NB4 (cell line): ENCODE measurements at regions not wholly inside any gene's neighbourhood (a gene's known extent, or its start where the extent isn't known, plus 50 kb on each side); places are given as distances from the start of the nearest gene placed in this dataset.

Experiments
- DNase-seq: peaks from one replicate; pipeline ENCODE4 v3.0.0; 2010; ENCODE audit warnings: low read depth
- H3K4me3 ChIP-seq: one replicate; pipeline ENCODE4 v1.5.1; 2011; ENCODE audit warnings: mild to moderate bottlenecking, low read depth, low read length, moderate library complexity
- MYC ChIP-seq: IDR thresholded peaks from 2 replicates; pipeline ENCODE4 v1.6.1; 2011; ENCODE audit warnings: low read depth, low read length
- POLR2A ChIP-seq: IDR thresholded peaks from 2 replicates; pipeline ENCODE4 v1.6.1; 2011; ENCODE audit warnings: mild to moderate bottlenecking; ENCODE audit not compliant: insufficient read length; ENCODE audit errors: extremely low read depth
- TF ChIP-seq, protein P1 (sequence below): IDR thresholded peaks from 2 replicates; pipeline ENCODE4 v1.6.1; 2011; ENCODE audit warnings: low read depth, low read length
- TF ChIP-seq, protein P2 (sequence below): IDR thresholded peaks from one replicate; pipeline ENCODE4 v1.5.1; 2012; ENCODE audit warnings: low read depth, low read length

DNA sequence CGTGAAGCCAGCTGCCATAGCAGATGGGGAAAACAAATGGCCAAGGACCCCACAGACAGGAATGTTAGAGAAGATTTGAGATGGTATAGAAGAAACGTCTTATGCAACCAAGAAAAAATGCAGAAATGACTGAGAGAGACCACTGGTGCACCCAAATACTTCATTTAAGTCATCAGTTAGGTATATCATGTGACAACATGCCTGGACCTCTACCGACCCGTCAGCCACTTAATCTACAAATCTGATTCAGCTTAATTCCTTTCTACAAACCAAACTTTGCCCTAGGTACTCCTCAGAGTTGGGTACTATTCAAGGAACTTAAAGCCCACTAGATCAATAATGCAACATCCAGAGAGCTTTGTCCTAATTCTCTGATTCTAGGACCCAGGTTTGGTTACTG lies 126.0 kb upstream of the UBE2E2 start:
- DNase-seq, result no peak
- TF ChIP-seq MYC, result no peak
- TF ChIP-seq, protein P1, sequence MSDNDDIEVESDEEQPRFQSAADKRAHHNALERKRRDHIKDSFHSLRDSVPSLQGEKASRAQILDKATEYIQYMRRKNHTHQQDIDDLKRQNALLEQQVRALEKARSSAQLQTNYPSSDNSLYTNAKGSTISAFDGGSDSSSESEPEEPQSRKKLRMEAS, result no peak
- TF ChIP-seq, protein P2, sequence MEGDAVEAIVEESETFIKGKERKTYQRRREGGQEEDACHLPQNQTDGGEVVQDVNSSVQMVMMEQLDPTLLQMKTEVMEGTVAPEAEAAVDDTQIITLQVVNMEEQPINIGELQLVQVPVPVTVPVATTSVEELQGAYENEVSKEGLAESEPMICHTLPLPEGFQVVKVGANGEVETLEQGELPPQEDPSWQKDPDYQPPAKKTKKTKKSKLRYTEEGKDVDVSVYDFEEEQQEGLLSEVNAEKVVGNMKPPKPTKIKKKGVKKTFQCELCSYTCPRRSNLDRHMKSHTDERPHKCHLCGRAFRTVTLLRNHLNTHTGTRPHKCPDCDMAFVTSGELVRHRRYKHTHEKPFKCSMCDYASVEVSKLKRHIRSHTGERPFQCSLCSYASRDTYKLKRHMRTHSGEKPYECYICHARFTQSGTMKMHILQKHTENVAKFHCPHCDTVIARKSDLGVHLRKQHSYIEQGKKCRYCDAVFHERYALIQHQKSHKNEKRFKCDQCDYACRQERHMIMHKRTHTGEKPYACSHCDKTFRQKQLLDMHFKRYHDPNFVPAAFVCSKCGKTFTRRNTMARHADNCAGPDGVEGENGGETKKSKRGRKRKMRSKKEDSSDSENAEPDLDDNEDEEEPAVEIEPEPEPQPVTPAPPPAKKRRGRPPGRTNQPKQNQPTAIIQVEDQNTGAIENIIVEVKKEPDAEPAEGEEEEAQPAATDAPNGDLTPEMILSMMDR, result no peak
- no peak for TF ChIP-seq POLR2A
- H3K4me3 ChIP-seq, result no peak overlapping the region

DNA sequence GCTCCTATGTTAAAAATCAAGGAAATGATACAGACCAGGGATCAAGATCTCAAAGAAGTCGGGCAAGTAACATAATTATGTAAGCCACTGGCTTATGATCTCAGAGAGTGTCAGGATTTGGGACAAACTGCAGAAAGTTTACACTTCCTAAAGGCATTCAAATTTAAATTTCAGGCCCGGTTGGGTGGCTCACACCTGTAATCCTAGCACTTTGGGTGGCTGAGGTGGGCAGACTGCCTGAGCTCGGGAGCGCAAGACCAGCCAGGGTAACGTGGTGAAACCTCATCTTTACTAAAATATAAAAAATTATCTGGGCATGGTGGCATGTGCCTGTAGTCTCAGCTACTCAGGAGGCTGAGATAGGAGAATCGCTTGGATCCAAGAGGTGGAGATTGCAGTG lies 124.4 kb upstream of the UBE2E2 start:
- TF ChIP-seq MYC (no peak), POLR2A (no peak)
- TF ChIP-seq, protein P1, result no peak
- TF ChIP-seq, protein P2, result no peak
- H3K4me3 ChIP-seq, result no peak overlapping the region
- DNase-seq, result no peak

DNA sequence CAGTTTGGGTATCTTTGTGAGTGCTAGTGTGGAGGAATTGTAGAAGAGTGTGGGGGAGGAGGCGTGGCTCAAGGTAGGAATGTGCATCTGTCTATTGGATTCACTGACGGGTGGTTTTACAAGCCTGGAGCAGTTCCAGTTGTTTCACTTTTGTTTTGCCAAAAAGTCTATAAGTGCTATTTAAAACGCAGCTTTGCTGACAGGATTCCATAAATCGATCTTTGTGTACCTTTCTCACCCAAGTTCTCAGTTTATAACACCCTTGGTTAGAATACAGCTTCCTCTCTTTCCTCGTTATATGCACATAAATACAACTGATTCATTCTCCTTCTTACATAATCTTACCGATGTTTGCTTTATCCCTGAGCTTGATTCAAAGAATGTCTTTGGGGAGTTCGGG lies 123.2 kb upstream of the UBE2E2 start:
- no peak for DNase-seq
- H3K4me3 ChIP-seq, result no peak overlapping the region
- no peak for TF ChIP-seq MYC
- TF ChIP-seq POLR2A, result no peak
- TF ChIP-seq, protein P2, result no peak
- TF ChIP-seq, protein P1, result no peak

DNA sequence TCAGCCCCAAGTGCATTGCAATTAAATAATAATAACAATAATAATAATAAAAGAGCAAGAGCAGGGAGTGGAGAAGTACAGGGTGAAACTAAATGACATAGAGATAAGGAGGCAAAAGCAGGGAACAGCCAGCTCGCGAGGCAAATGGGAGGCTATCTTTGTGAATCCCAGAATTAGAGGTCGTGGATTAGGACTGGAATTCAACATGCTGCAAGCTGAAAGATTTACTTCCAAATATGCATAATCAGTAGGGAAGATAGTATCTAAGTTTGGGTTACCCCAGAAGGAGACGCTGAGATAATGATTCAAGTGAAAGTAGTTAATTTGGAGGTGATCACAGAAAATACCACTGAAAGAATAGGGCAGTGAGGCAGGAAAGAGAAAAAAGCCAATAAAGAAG lies 119.4 kb upstream of the UBE2E2 start:
- DNase-seq, result no peak
- TF ChIP-seq MYC, result no peak
- no peak for TF ChIP-seq POLR2A
- TF ChIP-seq, protein P2, result no peak
- TF ChIP-seq, protein P1, result no peak
- no peak overlapping the region for H3K4me3 ChIP-seq

DNA sequence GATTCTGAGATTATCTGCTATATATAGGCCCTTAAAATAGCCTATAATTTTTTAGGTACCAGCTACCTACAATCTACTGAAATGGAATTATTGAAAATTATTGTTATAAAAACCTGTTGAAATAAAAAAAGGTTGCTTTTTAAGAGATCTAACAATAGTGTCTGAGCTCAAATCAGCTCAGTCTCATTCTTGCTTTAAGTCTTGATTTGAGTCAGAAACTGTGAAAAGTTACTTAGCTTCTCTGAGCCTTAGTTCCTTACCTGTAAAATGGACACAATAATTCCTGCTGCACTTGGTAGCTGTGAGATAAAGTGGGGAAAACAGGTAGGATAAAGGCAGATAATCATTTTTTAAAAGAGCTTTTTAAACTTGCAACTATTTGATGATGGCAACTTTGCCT lies 118.8 kb upstream of the UBE2E2 start:
- TF ChIP-seq, protein P1, result no peak
- TF ChIP-seq, protein P2, result no peak
- no peak for TF ChIP-seq MYC
- TF ChIP-seq POLR2A, result no peak
- H3K4me3 ChIP-seq, result no peak overlapping the region
- no peak for DNase-seq

DNA sequence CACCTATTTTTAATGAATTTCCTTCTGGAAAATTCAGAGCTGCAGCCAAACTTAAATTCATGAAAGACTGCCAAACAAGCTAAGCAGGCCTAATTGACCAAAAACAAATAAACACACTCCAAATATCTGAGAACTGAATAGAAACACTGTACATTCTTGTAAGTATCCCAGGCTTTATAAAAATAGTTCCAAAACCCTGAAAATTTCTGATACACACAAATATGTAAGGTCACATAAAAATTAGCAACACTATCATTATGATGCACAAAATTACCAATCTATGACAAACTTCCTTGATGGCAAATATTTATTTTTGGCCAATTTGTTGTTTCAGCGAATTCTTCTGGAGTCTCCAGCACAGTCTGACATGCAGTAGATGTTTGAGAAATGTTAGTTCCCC lies 117.9 kb upstream of the UBE2E2 start:
- no peak for DNase-seq
- H3K4me3 ChIP-seq, result no peak overlapping the region
- TF ChIP-seq POLR2A, result no peak
- no peak for TF ChIP-seq MYC
- TF ChIP-seq, protein P1, result no peak
- TF ChIP-seq, protein P2, result no peak
